ENCODE measurements at regions not wholly inside any gene's neighbourhood (a gene's known extent, or its start where the extent isn't known, plus 50 kb on each side); places are given as distances from the start of the nearest gene placed in this dataset.

DNA sequence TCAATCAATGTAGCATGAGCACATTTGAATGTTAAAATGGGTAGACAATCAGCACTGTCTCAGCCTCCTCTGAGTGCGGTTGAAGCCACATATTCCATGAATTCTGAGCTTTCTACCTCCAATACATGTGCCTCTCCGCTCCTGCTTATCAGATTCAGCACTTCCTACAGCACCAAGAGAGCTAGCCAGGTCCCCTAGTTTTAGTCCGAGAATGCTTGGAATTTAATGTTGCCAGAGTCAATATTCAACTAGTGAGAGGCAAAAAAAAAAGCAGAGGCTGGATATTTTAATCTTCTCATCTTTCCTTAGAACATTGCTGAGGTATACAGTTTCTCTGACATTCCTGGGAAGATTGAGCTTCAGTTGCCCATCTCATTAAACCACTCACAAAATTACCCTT lies 1979.1 kb upstream of the CDH9 start:
- no peak for DNase-seq
- Mint-ChIP-seq H3K4me3 (no peak overlapping the region), H3K4me1 (ENCODE audit: low read depth) (no peaks in the 10 kb centered on the region), H3K27ac (no peak overlapping the region), H3K27me3 (ENCODE audit: insufficient read depth) (no peaks in the 10 kb centered on the region), H3K36me3 (ENCODE audit: low read depth) (no peaks in the 10 kb centered on the region), H3K9me3 (peaks cover 13% of the 10 kb centered on the region)
- TF ChIP-seq, protein P1, sequence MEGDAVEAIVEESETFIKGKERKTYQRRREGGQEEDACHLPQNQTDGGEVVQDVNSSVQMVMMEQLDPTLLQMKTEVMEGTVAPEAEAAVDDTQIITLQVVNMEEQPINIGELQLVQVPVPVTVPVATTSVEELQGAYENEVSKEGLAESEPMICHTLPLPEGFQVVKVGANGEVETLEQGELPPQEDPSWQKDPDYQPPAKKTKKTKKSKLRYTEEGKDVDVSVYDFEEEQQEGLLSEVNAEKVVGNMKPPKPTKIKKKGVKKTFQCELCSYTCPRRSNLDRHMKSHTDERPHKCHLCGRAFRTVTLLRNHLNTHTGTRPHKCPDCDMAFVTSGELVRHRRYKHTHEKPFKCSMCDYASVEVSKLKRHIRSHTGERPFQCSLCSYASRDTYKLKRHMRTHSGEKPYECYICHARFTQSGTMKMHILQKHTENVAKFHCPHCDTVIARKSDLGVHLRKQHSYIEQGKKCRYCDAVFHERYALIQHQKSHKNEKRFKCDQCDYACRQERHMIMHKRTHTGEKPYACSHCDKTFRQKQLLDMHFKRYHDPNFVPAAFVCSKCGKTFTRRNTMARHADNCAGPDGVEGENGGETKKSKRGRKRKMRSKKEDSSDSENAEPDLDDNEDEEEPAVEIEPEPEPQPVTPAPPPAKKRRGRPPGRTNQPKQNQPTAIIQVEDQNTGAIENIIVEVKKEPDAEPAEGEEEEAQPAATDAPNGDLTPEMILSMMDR (IDR thresholded peaks at IDR 0.05), result no peak

DNA sequence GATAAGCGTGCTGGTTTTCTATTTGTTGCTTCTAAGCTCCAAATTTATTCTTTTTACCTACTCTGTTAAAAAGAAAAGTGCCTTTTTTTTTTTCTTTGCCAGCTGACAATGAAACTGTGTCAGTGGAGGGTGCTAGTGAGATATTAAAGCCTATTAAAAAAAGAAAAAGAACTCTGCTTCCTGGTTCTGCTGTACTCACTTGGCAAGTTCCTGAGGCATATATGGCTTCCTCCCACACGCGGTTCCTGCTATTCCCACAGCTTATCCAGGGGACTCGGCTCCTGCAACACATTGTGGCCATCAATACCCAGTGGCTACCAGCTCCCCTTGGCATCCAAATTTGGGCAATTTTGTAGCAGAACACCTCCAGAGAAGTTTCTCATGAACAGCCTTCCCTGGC lies 1977.7 kb upstream of the CDH9 start:
- Mint-ChIP-seq H3K27ac (no peak overlapping the region), H3K4me3 (no peak overlapping the region), H3K9me3 (peaks cover 12% of the 10 kb centered on the region), H3K36me3 (ENCODE audit: low read depth) (no peaks in the 10 kb centered on the region), H3K27me3 (ENCODE audit: insufficient read depth) (no peaks in the 10 kb centered on the region), H3K4me1 (ENCODE audit: low read depth) (no peaks in the 10 kb centered on the region)
- TF ChIP-seq, protein P1 (IDR thresholded peaks at IDR 0.05), result no peak
- DNase-seq, result no peak

DNA sequence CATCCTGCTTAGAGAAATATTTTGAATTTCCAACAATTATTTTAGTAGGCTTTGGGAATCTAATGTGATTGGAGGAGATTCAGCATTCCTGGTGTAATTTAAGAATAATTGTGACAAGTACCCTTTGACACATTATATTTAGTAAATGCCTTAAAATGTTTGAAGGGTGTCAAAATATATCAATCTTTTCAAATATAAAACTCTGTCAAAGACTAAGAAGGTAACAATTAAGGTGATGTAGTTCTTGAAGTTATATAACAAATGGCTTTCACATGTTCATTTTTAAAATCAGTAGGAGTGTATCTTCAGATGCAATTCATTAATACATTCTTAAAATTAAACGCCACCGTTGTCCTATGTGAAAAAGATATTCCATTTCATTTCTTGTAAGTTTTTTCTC lies 1977.1 kb upstream of the CDH9 start:
- H3K27me3 Mint-ChIP-seq (ENCODE audit: insufficient read depth), result no peaks in the 10 kb centered on the region
- TF ChIP-seq, protein P1 (IDR thresholded peaks at IDR 0.05), result no peak
- no peak for DNase-seq
- H3K4me3 Mint-ChIP-seq, result no peak overlapping the region
- H3K9me3 Mint-ChIP-seq, result peaks cover 7% of the 10 kb centered on the region
- H3K36me3 Mint-ChIP-seq (ENCODE audit: low read depth), result no peaks in the 10 kb centered on the region
- H3K27ac Mint-ChIP-seq, result no peak overlapping the region
- H3K4me1 Mint-ChIP-seq (ENCODE audit: low read depth), result no peaks in the 10 kb centered on the region

DNA sequence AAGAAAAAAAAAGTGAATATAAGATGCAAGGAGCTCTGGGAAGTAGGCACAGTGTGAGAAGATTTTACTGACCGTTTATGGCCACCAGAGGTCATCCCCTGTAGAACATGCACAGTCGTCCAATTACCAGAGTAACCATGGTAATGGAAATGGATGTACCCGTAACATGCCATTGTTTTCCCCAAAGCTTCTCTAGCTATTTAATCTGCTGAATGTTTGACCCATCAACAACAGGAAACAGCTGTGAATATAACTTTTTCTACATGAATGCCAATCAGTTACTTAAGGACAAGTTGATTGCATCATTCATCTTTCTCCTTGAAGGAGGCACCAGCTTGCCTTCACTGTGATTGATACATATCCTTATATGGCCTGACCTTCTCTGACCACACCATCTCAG lies 1967.0 kb upstream of the CDH9 start:
- Mint-ChIP-seq H3K9me3 (peaks cover 22% of the 10 kb centered on the region; the same call in 1 of the 2 replicates), H3K4me1 (ENCODE audit: low read depth) (no peaks in the 10 kb centered on the region), H3K36me3 (ENCODE audit: low read depth) (no peaks in the 10 kb centered on the region), H3K27me3 (ENCODE audit: insufficient read depth) (no peaks in the 10 kb centered on the region), H3K4me3 (no peak overlapping the region), H3K27ac (no peak overlapping the region)
- no peak for DNase-seq
- TF ChIP-seq, protein P1 (IDR thresholded peaks at IDR 0.05), result no peak

DNA sequence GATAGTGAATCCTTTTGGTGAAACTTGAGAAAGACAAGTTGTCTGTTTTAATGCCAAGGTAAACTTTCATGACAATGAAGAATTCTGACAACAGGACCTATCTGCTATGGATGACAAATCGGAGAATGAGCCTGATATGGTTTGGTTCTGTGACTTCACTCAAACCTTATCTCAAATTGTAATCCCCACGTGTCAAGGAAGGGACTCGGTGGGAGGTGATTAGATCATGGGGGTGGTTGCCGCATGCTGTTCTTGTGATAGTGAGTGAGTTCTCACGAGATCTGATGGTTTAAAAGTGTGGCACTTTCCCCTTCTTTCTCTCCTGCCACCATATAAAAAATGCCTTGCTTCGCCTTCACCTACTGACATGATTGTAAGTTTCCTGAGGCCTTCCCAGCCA lies 1964.1 kb upstream of the CDH9 start:
- H3K36me3 Mint-ChIP-seq (ENCODE audit: low read depth), result no peaks in the 10 kb centered on the region
- DNase-seq, result no peak

More for the DNA sequence above, 1964.1 kb upstream of the CDH9 start:
- H3K4me3 Mint-ChIP-seq, result no peak overlapping the region
- TF ChIP-seq, protein P1 (IDR thresholded peaks at IDR 0.05), result no peak
- H3K27me3 Mint-ChIP-seq (ENCODE audit: insufficient read depth), result no peaks in the 10 kb centered on the region
- H3K4me1 Mint-ChIP-seq (ENCODE audit: low read depth), result no peaks in the 10 kb centered on the region
- peaks cover 19% of the 10 kb centered on the region; the same call in 1 of the 2 replicates for H3K9me3 Mint-ChIP-seq
- no peak overlapping the region for H3K27ac Mint-ChIP-seq
